ENCODE measurements at regions not wholly inside any gene's neighbourhood (a gene's known extent, or its start where the extent isn't known, plus 50 kb on each side); places are given as distances from the start of the nearest gene placed in this dataset.
A peak's percentile ranks its signal among the peaks of the same experiment; 100 is the strongest.

DNA sequence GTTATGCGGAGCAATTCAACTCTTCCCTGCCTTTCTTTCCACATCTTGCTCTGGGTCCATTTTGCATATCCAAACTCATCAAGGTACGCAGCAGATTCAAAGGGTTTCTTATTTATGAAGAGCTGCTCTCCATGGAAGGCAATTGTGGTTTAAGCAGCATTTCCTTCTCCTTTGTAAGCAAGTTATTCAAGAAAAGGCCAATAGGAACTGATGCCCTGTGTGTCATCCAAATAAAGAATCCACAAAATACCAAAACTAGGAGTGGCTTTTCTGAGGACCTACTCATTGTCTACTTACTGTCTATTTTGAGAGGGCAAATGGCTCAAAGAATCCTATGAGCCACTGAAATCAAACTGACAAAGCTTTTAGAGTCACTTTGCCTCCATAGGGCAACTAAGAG, 253.1 kb downstream of the PTEN start:
- Histone ChIP-seq H3K9me3 (replicated peaks; ENCODE audit: control insufficient read depth, low read depth, low read length) (no peaks in the 10 kb centered on the region), H3K4me1 (ENCODE audit: control insufficient read depth, insufficient read depth, low read length) (no peaks in the 10 kb centered on the region), H3K36me3 (ENCODE audit: control insufficient read depth, insufficient read depth, low read length) (no peaks in the 10 kb centered on the region), H3K4me3 (ENCODE audit: low read length) (no peak overlapping the region), H3K27me3 (ENCODE audit: control insufficient read depth, insufficient read depth, low read length) (no peaks in the 10 kb centered on the region), H3K27ac (ENCODE audit: low read length) (no peak overlapping the region)
- no peak for DNase-seq
- 100% methylated on average over 1 of the region's 2 CpGs for WGBS (ENCODE audit: insufficient coverage)

DNA sequence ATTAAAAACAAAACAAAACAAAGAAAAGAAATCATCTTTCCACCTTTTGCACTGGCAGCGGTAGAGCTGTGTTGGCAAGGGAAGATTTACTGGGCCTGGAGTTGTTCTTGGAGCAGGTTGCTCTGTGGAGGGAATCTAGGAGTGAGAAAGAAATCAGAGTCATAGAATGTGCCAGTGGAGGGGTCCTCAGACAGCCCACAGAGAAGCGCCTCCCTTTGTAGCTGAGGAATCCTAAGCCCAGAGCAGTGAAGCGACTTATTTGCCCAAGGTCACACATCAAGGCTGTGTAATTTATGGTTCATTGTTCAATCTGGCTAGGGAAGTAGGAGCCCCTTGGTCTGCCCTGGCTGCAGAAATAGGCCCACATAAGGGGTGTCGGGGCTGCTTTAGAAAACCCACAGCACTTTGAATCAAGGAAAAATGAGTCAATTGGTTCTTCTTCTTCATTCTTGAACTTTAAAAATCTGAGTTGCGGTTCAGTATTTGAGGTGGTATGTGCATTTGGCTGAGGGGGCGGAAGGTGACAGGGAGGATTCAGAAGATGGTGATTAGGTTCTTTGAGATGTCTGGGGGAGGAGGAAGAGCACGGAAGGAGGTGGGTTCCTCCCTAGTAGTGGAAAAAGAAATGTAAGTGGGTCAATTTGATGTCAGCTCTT, 253.7 kb downstream of the PTEN start:
- H3K9me3 ChIP-seq (replicated peaks; ENCODE audit: control insufficient read depth, low read depth, low read length), result no peaks in the 10 kb centered on the region
- no peaks in the 10 kb centered on the region for H3K27me3 ChIP-seq (ENCODE audit: control insufficient read depth, insufficient read depth, low read length)
- DNase-seq, result no peak
- H3K4me1 ChIP-seq (ENCODE audit: control insufficient read depth, insufficient read depth, low read length), result no peaks in the 10 kb centered on the region
- no peak overlapping the region for H3K27ac ChIP-seq (ENCODE audit: low read length)
- no peak overlapping the region for H3K4me3 ChIP-seq (ENCODE audit: low read length)
- WGBS (ENCODE audit: insufficient coverage), result 76% methylated on average over 5 of the region's 7 CpGs
- no peaks in the 10 kb centered on the region for H3K36me3 ChIP-seq (ENCODE audit: control insufficient read depth, insufficient read depth, low read length)

DNA sequence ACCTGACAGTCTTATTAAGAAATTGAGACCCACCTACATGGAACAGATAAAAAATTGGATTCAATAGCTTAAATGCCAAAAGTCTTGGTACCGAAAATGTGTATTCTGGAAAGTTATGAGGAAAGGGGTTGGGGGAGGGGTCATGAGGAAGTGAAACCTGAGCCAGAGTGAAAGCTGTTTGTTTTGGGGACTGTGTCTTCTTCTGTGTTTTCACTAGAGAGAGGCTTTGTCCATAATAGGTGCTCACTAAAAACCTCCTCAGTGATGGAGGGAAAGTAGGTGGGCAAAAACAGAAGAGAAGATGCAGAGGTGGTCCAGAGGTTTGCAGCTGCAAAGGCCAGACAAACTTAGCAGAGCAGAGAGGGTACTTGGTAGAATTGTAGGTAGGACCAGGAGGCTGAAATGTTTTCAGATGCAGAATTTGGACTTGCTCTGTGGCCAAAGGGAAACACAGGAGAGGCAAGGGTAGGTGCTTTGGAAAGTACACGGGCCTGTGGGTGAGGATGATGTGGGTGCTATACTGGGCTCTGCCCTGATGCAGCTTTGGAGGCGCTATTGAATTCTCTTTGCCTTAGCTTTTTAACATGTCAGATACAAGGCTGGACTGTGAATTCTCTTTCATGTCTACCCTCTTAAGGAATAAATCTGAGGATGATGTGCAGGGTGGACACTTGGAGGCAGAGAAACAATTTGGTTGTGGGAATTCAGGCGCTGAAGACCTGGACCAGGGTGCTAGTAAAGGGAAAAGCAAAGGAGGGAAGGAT, 254.6 kb downstream of the PTEN start:
- Histone ChIP-seq H3K27ac (ENCODE audit: low read length) (no peak overlapping the region), H3K4me1 (ENCODE audit: control insufficient read depth, insufficient read depth, low read length) (no peaks in the 10 kb centered on the region), H3K36me3 (ENCODE audit: control insufficient read depth, insufficient read depth, low read length) (no peaks in the 10 kb centered on the region), H3K27me3 (ENCODE audit: control insufficient read depth, insufficient read depth, low read length) (no peaks in the 10 kb centered on the region), H3K9me3 (replicated peaks; ENCODE audit: control insufficient read depth, low read depth, low read length) (no peaks in the 10 kb centered on the region), H3K4me3 (ENCODE audit: low read length) (no peak overlapping the region)
- DNase-seq, result peak; percentile 38
- 86% methylated on average over 3 of the region's 4 CpGs for WGBS (ENCODE audit: insufficient coverage)

DNA sequence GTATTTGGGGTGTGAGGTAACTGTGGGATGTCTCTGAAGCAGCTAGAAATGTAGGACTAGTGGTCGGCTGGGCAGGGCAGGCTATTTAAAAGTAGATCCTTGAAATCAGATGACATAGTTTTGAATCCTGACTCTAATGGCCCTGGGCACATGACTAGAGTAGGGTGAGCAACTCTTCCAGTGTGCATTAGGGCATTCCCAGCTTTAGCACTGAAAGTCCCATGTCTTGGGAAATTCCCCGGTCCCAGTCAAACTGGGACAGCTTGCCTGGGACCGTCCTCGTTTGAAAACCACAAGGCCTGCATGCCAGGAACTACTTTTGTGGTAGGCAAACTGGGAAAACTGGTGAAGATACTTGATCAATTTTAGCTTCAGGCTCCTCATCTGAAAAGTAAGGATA, 255.3 kb downstream of the PTEN start:
- 90% methylated on average over 3 of the region's 4 CpGs for WGBS (ENCODE audit: insufficient coverage)
- Histone ChIP-seq H3K4me1 (ENCODE audit: control insufficient read depth, insufficient read depth, low read length) (no peaks in the 10 kb centered on the region), H3K27ac (ENCODE audit: low read length) (no peak overlapping the region)

DNA sequence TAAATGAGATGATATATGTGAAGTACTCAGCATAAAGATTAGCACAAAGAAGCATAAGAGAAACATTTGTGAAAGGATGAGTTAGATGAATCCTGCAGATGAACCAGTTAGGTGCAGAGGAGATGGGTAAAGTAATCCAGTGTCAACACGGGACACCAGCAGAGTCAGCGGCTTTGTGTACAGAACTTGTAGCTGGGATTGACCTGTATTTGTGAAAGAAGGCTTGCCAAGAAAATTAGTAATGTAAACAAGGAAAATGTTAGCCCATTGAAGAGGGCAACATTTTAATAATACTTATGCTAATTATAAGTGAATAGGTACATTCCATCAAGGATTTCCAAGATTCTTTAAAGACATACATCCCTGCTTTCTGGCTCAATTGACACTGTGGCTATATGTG, 255.7 kb downstream of the PTEN start:
- Histone ChIP-seq H3K9me3 (replicated peaks; ENCODE audit: control insufficient read depth, low read depth, low read length) (no peaks in the 10 kb centered on the region), H3K27ac (ENCODE audit: low read length) (no peak overlapping the region), H3K4me1 (ENCODE audit: control insufficient read depth, insufficient read depth, low read length) (no peaks in the 10 kb centered on the region), H3K36me3 (ENCODE audit: control insufficient read depth, insufficient read depth, low read length) (no peaks in the 10 kb centered on the region), H3K4me3 (ENCODE audit: low read length) (no peak overlapping the region), H3K27me3 (ENCODE audit: control insufficient read depth, insufficient read depth, low read length) (no peaks in the 10 kb centered on the region)
- no peak for DNase-seq
- WGBS (ENCODE audit: insufficient coverage), result 100% methylated on average over 2 of the region's 2 CpGs

More for the DNA sequence above, 255.3 kb downstream of the PTEN start:
- H3K27me3 ChIP-seq (ENCODE audit: control insufficient read depth, insufficient read depth, low read length), result no peaks in the 10 kb centered on the region
- no peaks in the 10 kb centered on the region for H3K36me3 ChIP-seq (ENCODE audit: control insufficient read depth, insufficient read depth, low read length)
- H3K9me3 ChIP-seq (replicated peaks; ENCODE audit: control insufficient read depth, low read depth, low read length), result no peaks in the 10 kb centered on the region
- no peak overlapping the region for H3K4me3 ChIP-seq (ENCODE audit: low read length)
- DNase-seq, result no peak

DNA sequence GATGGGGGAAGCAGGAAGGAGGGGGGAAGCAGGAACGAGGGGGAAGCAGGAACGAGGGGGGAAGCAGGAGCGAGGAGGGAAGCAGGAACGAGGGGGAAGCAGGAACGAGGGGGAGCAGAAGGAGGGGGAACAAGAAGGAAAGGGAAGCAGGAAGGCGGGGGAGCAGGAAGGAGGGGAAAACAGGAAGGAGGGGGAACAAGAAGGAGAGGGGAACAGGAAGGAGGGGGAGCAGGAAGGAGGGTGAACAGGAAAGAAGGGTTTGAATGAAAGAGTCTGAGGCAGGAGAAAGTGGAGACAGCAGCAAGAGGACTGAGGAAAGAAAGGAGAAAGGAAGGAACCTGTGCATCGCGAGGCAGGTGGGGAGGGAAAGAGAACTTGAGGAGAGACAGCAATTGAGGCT, 256.6 kb downstream of the PTEN start:
- H3K27ac ChIP-seq (ENCODE audit: low read length), result no peak overlapping the region
- 61% methylated on average over 8 of the region's 8 CpGs for whole genome bisulfite sequencing (ENCODE audit: insufficient coverage)
- no peak for DNase-seq

DNA sequence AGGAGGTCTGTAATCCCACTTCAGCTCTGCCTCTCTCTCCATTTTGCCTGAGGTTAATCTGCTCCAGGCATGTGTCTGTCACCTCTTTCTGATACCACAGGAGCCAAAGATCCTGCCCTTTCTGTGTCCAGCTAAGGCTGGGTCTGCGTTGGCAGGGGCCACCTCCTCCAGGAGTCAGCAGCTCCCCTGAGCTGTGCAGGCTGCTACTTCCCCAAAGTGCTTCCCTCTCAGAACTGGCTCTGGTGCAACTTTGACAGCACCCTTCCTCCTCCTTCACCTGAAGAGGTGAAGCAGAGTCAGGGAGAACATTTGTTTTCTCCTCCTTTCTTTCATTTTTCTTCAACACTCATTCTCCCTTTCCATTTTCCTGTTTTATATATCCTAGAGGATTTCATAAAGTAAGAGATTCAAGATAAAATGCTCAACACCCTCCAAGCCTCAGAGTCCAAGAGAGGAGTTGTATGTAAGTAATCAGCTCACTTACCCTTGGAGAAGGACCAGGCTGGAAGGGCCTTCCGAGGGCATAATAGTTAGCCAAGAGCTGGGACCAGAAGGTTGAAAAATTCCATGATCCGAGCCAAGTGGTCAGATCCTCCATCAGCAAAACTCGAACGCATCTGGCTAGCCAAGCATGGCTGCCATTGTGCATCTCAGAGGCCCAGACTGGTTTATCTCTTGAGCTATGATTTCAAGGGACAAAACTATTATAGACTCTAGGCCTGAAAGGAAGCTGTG, 257.3 kb downstream of the PTEN start:
- Histone ChIP-seq H3K9me3 (replicated peaks; ENCODE audit: control insufficient read depth, low read depth, low read length) (no peaks in the 10 kb centered on the region), H3K36me3 (ENCODE audit: control insufficient read depth, insufficient read depth, low read length) (no peaks in the 10 kb centered on the region), H3K27ac (ENCODE audit: low read length) (no peak overlapping the region), H3K27me3 (ENCODE audit: control insufficient read depth, insufficient read depth, low read length) (no peaks in the 10 kb centered on the region), H3K4me1 (ENCODE audit: control insufficient read depth, insufficient read depth, low read length) (no peaks in the 10 kb centered on the region), H3K4me3 (ENCODE audit: low read length) (no peak overlapping the region)
- no peak for DNase-seq
- WGBS (ENCODE audit: insufficient coverage), result 74% methylated on average over 4 of the region's 5 CpGs

More for the DNA sequence above, 256.6 kb downstream of the PTEN start:
- Histone ChIP-seq H3K27me3 (ENCODE audit: control insufficient read depth, insufficient read depth, low read length) (no peaks in the 10 kb centered on the region), H3K9me3 (replicated peaks; ENCODE audit: control insufficient read depth, low read depth, low read length) (no peaks in the 10 kb centered on the region), H3K36me3 (ENCODE audit: control insufficient read depth, insufficient read depth, low read length) (no peaks in the 10 kb centered on the region), H3K4me3 (ENCODE audit: low read length) (no peak overlapping the region), H3K4me1 (ENCODE audit: control insufficient read depth, insufficient read depth, low read length) (no peaks in the 10 kb centered on the region)

DNA sequence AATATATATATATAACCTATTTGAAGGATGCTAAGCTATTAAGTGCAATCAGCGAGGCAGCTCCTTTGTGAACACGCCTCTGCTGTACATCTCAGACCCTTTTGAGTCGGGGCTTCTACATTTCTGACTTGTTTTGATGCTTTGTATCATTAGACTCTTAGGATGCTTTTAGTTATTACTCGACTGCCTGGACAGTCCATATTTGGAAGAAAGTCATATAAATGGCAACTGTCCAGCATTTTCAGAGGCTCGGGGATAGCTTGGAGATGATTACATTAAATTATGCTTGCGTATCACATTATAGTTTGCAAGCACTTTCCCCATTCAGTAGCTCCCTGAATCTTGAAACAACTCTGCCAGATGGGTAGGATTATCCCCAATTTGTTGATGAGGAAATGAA, 257.9 kb downstream of the PTEN start:
- H3K4me1 ChIP-seq (ENCODE audit: control insufficient read depth, insufficient read depth, low read length), result no peaks in the 10 kb centered on the region
- no peak overlapping the region for H3K27ac ChIP-seq (ENCODE audit: low read length)
- WGBS (ENCODE audit: insufficient coverage), result 80% methylated on average over 1 of the region's 6 CpGs
- no peaks in the 10 kb centered on the region for H3K9me3 ChIP-seq (replicated peaks; ENCODE audit: control insufficient read depth, low read depth, low read length)
- no peaks in the 10 kb centered on the region for H3K36me3 ChIP-seq (ENCODE audit: control insufficient read depth, insufficient read depth, low read length)
- H3K27me3 ChIP-seq (ENCODE audit: control insufficient read depth, insufficient read depth, low read length), result no peaks in the 10 kb centered on the region
- peak; percentile 47 for DNase-seq
- H3K4me3 ChIP-seq (ENCODE audit: low read length), result no peak overlapping the region

DNA sequence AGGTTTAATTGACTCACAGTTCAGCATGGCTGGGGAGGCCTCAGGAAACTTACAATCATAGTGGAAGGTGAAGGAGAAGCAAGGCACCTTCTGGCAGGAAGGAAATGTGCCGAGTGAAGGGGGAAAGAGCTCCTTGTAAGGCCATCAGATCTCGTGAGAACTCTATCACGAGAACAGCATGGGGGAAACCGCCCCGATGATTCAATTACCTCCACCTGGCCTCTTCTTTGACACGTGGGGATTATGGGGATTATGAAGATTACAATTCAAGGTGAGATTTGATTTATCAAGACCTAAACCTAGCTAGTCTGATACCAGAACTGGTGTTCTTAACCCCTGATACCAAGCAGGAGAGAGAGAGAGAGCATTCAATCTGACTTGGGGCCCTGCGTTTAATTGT, 258.7 kb downstream of the PTEN start:
- no peaks in the 10 kb centered on the region for H3K36me3 ChIP-seq (ENCODE audit: control insufficient read depth, insufficient read depth, low read length)
- DNase-seq, result no peak
- no peaks in the 10 kb centered on the region for H3K4me1 ChIP-seq (ENCODE audit: control insufficient read depth, insufficient read depth, low read length)
- H3K27ac ChIP-seq (ENCODE audit: low read length), result no peak overlapping the region
- no CpG with 5 or more reads among the region's 7 CpGs for WGBS (ENCODE audit: insufficient coverage)
- no peak overlapping the region for H3K4me3 ChIP-seq (ENCODE audit: low read length)
- H3K27me3 ChIP-seq (ENCODE audit: control insufficient read depth, insufficient read depth, low read length), result no peaks in the 10 kb centered on the region
- H3K9me3 ChIP-seq (replicated peaks; ENCODE audit: control insufficient read depth, low read depth, low read length), result no peaks in the 10 kb centered on the region

DNA sequence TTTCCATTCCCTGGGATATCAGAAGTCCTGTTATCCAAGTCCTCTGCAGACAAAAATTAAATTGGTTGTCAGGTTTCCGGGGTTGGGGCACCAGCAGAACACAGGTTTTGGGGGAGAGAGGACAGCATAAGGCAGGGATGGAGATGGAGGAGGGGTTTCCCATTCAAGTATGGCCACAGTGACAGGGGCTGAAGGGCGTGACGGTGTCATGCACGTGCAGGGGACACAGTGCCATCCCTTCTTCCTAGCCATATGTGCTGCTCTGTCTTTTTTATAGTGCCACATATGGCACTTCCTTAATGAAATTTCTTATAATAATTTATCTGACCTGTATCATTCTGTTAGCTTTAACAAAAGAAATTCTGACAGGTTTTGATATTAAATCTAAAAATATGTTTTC, 259.2 kb downstream of the PTEN start:
- Histone ChIP-seq H3K27ac (ENCODE audit: low read length) (no peak overlapping the region), H3K36me3 (ENCODE audit: control insufficient read depth, insufficient read depth, low read length) (no peaks in the 10 kb centered on the region), H3K9me3 (replicated peaks; ENCODE audit: control insufficient read depth, low read depth, low read length) (no peaks in the 10 kb centered on the region), H3K4me3 (ENCODE audit: low read length) (no peak overlapping the region), H3K4me1 (ENCODE audit: control insufficient read depth, insufficient read depth, low read length) (no peaks in the 10 kb centered on the region), H3K27me3 (ENCODE audit: control insufficient read depth, insufficient read depth, low read length) (no peaks in the 10 kb centered on the region)
- 86% methylated on average over 1 of the region's 4 CpGs for WGBS (ENCODE audit: insufficient coverage)
- no peak for DNase-seq

Measured in muscle of leg (tissue), 3 donors.